HL-60 (cell line): ENCODE measurements at regions not wholly inside any gene's neighbourhood (a gene's known extent, or its start where the extent isn't known, plus 50 kb on each side); places are given as distances from the start of the nearest gene placed in this dataset.
"Not testable (repeated sequence)": the region's sequence is repeated elsewhere in the genome, so short reads cannot be mapped to it uniquely, and the experiment has no call there.

Source experiments
- DNase-seq, 2 experiments: peaks; one replicate each; pipeline ENCODE4 v3.0.0-alpha.2; 2010 to 2020; ENCODE audit warnings: low read depth in 1 of 2, low spot score in 1 of 2
- H3K27ac ChIP-seq: fragments of 250-450 bp; sonication (Bioruptor Pico); replicated peaks from 2 replicates; pipeline ENCODE4 v1.5.1; 2020; ENCODE audit warnings: mild to moderate bottlenecking, moderate library complexity
- H3K27me3 ChIP-seq: fragments of 250-450 bp; sonication (Bioruptor Pico); 2 replicates; pipeline ENCODE4 v1.5.1; 2021; ENCODE audit warnings: mild to moderate bottlenecking, moderate library complexity; ENCODE audit not compliant: insufficient read depth, poor library complexity, severe bottlenecking
- H3K4me3 ChIP-seq: replicated peaks from 2 replicates; pipeline ENCODE4 v1.5.1; 2011; ENCODE audit warnings: mild to moderate bottlenecking, control low read depth, low read length; ENCODE audit not compliant: insufficient read depth
- CTCF ChIP-seq: IDR thresholded peaks from one replicate; pipeline ENCODE4 v1.5.1; 2011; ENCODE audit warnings: low read length, control low read depth, inconsistent platforms; ENCODE audit not compliant: insufficient read depth
- SPI1 ChIP-seq: IDR thresholded peaks from 2 replicates; pipeline ENCODE4 v1.6.1; 2012; ENCODE audit warnings: low read depth, mild to moderate bottlenecking, borderline replicate concordance

- not testable (repeated sequence) for DNase-seq, H3K4me3 ChIP-seq
- TF ChIP-seq SPI1 (peak; percentile 34), CTCF (peak; percentile 1)
These were observed 686.2 kb downstream of the PRIM2 start for GRCh38 chr6:58003417-58004167.

DNA sequence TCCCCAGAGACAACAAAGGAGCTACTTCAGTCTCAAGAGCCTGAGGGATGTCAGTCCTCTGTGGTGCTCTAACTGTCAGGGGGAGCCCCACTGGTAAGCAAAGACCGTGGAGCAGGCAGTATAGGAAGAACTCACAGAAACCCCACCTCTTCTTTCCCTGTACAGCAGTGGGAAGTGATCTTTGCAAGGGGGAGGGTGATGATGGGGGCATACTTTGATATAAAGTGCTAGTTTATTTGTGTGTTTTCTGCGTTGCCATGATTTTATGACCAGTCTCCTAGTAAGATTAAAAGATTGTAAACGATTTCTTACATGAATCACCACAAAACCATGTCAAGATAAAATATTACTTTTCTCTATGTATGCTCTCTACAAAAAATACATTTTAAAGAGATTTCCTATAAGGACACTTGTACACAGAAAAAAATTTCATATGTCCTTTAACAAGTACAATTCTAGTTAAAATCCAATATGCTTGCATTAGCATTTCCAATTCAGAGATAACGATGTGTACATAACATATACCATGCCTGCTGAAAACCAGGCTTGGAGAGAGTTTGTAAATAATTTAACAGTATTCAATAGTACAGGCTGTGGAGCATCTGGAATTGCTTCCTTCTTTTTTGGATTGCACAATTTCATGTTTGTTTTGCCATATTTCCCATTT lies 690.0 kb downstream of the PRIM2 start:
- not testable (repeated sequence) for H3K4me3 ChIP-seq, H3K27me3 ChIP-seq, DNase-seq, H3K27ac ChIP-seq

More at GRCh38 chr6:58003417-58004167, 686.2 kb downstream of the PRIM2 start:
- not testable (repeated sequence) for H3K27ac ChIP-seq, H3K27me3 ChIP-seq

DNA sequence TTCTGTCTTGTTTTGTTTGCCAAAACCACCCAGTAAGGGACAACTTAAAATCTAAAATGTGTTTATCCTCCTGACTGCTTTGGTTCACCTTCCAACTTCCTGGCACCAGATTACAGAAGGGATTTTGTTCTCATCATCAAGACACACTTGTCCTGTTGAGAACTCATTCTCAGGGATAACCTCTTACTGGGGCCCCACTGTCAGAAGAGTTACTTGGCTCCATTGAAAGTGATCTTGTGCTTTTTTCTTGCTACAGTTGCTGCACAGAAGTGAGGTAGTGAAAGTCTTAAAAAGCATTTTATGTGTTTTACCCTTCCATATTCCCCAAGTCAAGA lies 690.5 kb downstream of the PRIM2 start:
- not testable (repeated sequence) for H3K27me3 ChIP-seq, H3K4me3 ChIP-seq, DNase-seq, H3K27ac ChIP-seq

GRCh38 chr6:58011954-58012600 lies 694.6 kb downstream of the PRIM2 start:
- H3K27me3 ChIP-seq, DNase-seq, H3K27ac ChIP-seq, H3K4me3 ChIP-seq: not testable (repeated sequence)

GRCh38 chr6:58016614-58017013 lies 699.2 kb downstream of the PRIM2 start:
- DNase-seq, H3K27ac ChIP-seq, H3K4me3 ChIP-seq, H3K27me3 ChIP-seq: not testable (repeated sequence)

DNA sequence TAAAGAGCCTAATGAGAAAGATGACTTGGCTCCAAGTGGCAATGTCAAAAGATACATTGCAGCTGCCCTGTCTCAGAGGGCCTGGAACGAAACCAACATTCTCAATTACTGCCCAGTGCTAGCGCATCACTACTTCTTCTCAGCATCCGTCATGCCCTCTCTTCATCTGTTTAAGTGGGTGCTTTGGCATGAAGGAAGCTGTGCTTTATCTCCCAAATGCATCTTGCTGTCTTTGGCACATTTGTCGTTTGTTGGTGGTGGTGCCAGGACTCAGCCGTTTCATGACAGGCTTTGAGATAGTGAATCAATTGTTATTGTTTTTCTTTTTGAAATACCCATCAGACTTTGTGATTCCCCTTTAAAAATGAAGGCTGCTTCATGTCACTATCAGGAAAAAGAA lies 710.8 kb downstream of the PRIM2 start:
- DNase-seq, H3K27me3 ChIP-seq, H3K4me3 ChIP-seq, H3K27ac ChIP-seq: not testable (repeated sequence)

DNA sequence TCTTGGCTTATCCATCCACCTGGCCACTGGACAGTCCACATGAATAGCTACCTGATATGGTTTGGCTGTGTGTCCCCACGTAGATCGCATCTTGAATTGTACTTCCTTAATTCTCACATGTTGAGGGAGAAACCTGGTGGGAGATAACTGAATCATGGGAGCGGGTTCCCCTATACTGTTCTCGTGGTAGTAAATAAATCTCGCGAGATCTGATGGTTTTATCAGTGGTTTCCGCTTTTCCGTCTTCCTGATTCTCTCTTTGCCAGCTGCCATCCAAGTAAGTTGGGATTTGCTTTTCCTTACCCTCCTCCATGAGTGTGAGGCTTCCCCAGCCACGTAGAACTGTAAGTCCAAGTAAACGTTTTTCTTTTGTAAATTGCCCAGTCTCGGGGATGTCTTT lies 720.8 kb downstream of the PRIM2 start:
- not testable (repeated sequence) for H3K27me3 ChIP-seq, DNase-seq, H3K4me3 ChIP-seq, H3K27ac ChIP-seq

GRCh38 chr6:58046584-58046983 lies 729.2 kb downstream of the PRIM2 start:
- not testable (repeated sequence) for DNase-seq, H3K4me3 ChIP-seq, H3K27ac ChIP-seq, H3K27me3 ChIP-seq

- DNase-seq, H3K27me3 ChIP-seq, H3K4me3 ChIP-seq, H3K27ac ChIP-seq: not testable (repeated sequence)
These were observed 730.0 kb downstream of the PRIM2 start for GRCh38 chr6:58047389-58047788.

- H3K27me3 ChIP-seq, H3K4me3 ChIP-seq, H3K27ac ChIP-seq, DNase-seq: not testable (repeated sequence)
These were observed 730.4 kb downstream of the PRIM2 start for GRCh38 chr6:58047865-58048264.

GRCh38 chr6:58055465-58056176 lies 738.2 kb downstream of the PRIM2 start:
- not testable (repeated sequence) for DNase-seq, H3K4me3 ChIP-seq, H3K27me3 ChIP-seq, H3K27ac ChIP-seq

DNA sequence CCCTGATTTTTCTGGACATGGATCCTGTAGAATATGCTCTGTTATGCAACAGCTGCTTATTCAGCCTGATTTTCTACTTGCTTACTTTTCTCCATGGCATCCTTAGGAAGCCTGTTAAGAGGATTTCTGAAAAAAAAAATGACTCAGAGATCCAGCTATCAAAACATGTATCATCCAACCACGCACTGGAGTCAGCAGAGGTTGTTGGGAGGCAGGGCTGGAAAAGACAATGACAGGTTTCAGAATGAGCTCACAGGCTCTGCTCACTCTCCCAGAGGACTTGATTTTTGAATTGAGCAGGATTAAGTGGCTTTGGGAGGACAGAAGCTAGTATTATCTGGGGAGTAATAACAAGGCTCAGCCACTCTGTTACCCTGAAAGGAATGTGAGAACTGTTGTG lies 742.3 kb downstream of the PRIM2 start:
- not testable (repeated sequence) for DNase-seq, H3K27ac ChIP-seq, H3K4me3 ChIP-seq, H3K27me3 ChIP-seq

DNA sequence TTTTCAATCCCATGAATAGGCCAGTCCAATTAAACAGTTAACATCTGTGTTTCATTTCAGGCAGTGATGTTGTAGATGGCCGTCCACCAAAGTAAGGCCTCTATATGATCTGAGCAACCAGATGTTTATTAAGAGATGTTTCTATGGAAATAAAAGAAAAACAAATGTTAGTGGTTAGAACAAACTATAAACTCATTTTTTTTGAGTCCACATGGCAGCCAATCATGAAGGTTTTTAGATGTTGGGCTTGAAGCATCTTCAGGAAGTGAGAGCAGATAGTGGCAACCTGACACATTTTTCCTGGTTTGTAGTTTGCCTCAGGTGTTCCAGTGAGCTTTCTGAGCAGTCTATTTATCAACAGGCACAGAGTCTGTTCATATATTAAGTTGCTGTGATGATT lies 746.1 kb downstream of the PRIM2 start:
- H3K27me3 ChIP-seq, H3K4me3 ChIP-seq, H3K27ac ChIP-seq, DNase-seq: not testable (repeated sequence)
